Activated naive CD4-positive, alpha-beta T cell treated with anti-CD3 and anti-CD28 coated beads, Interleukin-2, amount 10 ng/mL, durations not matched to agents 7 days and 5 days (primary cell): ENCODE measurements at regions not wholly inside any gene's neighbourhood (a gene's known extent, or its start where the extent isn't known, plus 50 kb on each side); places are given as distances from the start of the nearest gene placed in this dataset.
"Not testable (repeated sequence)": the region's sequence is repeated elsewhere in the genome, so short reads cannot be mapped to it uniquely, and the experiment has no call there.

ENCODE experiments used
- CTCF ChIA-PET: fragments of 350-600 bp; sonication (Branson Sonifier 250); formaldehyde crosslinking; loops from one replicate; lab custom pipeline; 2021; ENCODE audit warnings: antibody characterized with exemption; lab: Charles Lee
- DNase-seq: peaks from one replicate; pipeline ENCODE4 v3.0.0-alpha.2; 2020
- H3K27ac Mint-ChIP-seq: one replicate; pipeline ENCODE4 v1.8.0; 2021; ENCODE audit warnings: mild to moderate bottlenecking, moderate library complexity, mixed read lengths
- H3K27me3 Mint-ChIP-seq: one replicate; pipeline ENCODE4 v1.8.0; 2021; ENCODE audit warnings: mild to moderate bottlenecking, mixed read lengths
- H3K36me3 Mint-ChIP-seq: one replicate; pipeline ENCODE4 v1.8.0; 2021; ENCODE audit warnings: mixed read lengths
- H3K4me1 Mint-ChIP-seq: one replicate; pipeline ENCODE4 v1.8.0; 2021; ENCODE audit warnings: mixed read lengths
- H3K4me3 Mint-ChIP-seq: one replicate; pipeline ENCODE4 v1.8.0; 2021; ENCODE audit warnings: mild to moderate bottlenecking, moderate library complexity, mixed read lengths
- H3K9me3 Mint-ChIP-seq: one replicate; pipeline ENCODE4 v1.8.0; 2021; ENCODE audit warnings: mixed read lengths

GRCh38 chr9:26789959-26790358 lies 102.6 kb downstream of the CAAP1 start:
- no peaks in the 10 kb centered on the region for H3K4me1 Mint-ChIP-seq
- no peak for DNase-seq
- CTCF ChIA-PET = no interaction called here
- no peaks in the 10 kb centered on the region for H3K27me3 Mint-ChIP-seq
- no peak overlapping the region for H3K4me3 Mint-ChIP-seq
- H3K36me3 Mint-ChIP-seq = no peaks in the 10 kb centered on the region
- H3K9me3 Mint-ChIP-seq = no peaks in the 10 kb centered on the region
- H3K27ac Mint-ChIP-seq = no peak overlapping the region

GRCh38 chr9:26786564-26786963 lies 106.0 kb downstream of the CAAP1 start:
- Mint-ChIP-seq H3K9me3 (no peaks in the 10 kb centered on the region), H3K4me1 (no peaks in the 10 kb centered on the region), H3K27ac (no peak overlapping the region), H3K4me3 (no peak overlapping the region), H3K27me3 (no peaks in the 10 kb centered on the region), H3K36me3 (no peaks in the 10 kb centered on the region)
- DNase-seq = no peak
- CTCF ChIA-PET = no interaction called here

- Mint-ChIP-seq H3K4me3 (no peak overlapping the region), H3K27me3 (no peaks in the 10 kb centered on the region), H3K27ac (no peak overlapping the region), H3K4me1 (no peaks in the 10 kb centered on the region), H3K36me3 (no peaks in the 10 kb centered on the region), H3K9me3 (no peaks in the 10 kb centered on the region)
- CTCF ChIA-PET = no interaction called here
- DNase-seq = no peak
These were observed 109.7 kb downstream of the CAAP1 start for GRCh38 chr9:26782899-26783298.

- H3K4me1 Mint-ChIP-seq = no peaks in the 10 kb centered on the region
- no peak for DNase-seq
- H3K4me3 Mint-ChIP-seq = no peak overlapping the region
- no peak overlapping the region for H3K27ac Mint-ChIP-seq
- no peaks in the 10 kb centered on the region for H3K36me3 Mint-ChIP-seq
- H3K27me3 Mint-ChIP-seq = no peaks in the 10 kb centered on the region
- CTCF ChIA-PET = no interaction called here
- H3K9me3 Mint-ChIP-seq = no peaks in the 10 kb centered on the region
These were observed 110.7 kb downstream of the CAAP1 start for GRCh38 chr9:26781906-26782305.

- CTCF ChIA-PET, H3K27ac Mint-ChIP-seq, H3K4me3 Mint-ChIP-seq, H3K4me1 Mint-ChIP-seq, DNase-seq, H3K36me3 Mint-ChIP-seq, H3K27me3 Mint-ChIP-seq, H3K9me3 Mint-ChIP-seq: not testable (repeated sequence)
These were observed 112.3 kb downstream of the CAAP1 start for GRCh38 chr9:26780307-26780706.

GRCh38 chr9:26779062-26779461 lies 113.5 kb downstream of the CAAP1 start:
- Mint-ChIP-seq H3K4me1 (no peaks in the 10 kb centered on the region), H3K9me3 (no peaks in the 10 kb centered on the region), H3K4me3 (no peak overlapping the region), H3K27ac (no peak overlapping the region), H3K27me3 (no peaks in the 10 kb centered on the region), H3K36me3 (no peaks in the 10 kb centered on the region)
- CTCF ChIA-PET = no interaction called here
- DNase-seq = no peak

GRCh38 chr9:26775391-26775790 lies 117.2 kb downstream of the CAAP1 start:
- no peak overlapping the region for H3K27ac Mint-ChIP-seq
- CTCF ChIA-PET = no interaction called here
- H3K4me1 Mint-ChIP-seq = no peaks in the 10 kb centered on the region
- no peaks in the 10 kb centered on the region for H3K36me3 Mint-ChIP-seq
- no peaks in the 10 kb centered on the region for H3K9me3 Mint-ChIP-seq
- no peaks in the 10 kb centered on the region for H3K27me3 Mint-ChIP-seq
- no peak for DNase-seq
- no peak overlapping the region for H3K4me3 Mint-ChIP-seq

GRCh38 chr9:26773056-26773455 lies 119.5 kb downstream of the CAAP1 start:
- CTCF ChIA-PET = no interaction called here
- no peak for DNase-seq
- Mint-ChIP-seq H3K4me1 (no peaks in the 10 kb centered on the region), H3K4me3 (no peak overlapping the region), H3K9me3 (no peaks in the 10 kb centered on the region), H3K27me3 (no peaks in the 10 kb centered on the region), H3K27ac (no peak overlapping the region), H3K36me3 (no peaks in the 10 kb centered on the region)

GRCh38 chr9:26770821-26771220 lies 121.8 kb downstream of the CAAP1 start:
- no peak for DNase-seq
- CTCF ChIA-PET = no interaction called here

GRCh38 chr9:26768145-26768544 lies 124.5 kb downstream of the CAAP1 start:
- no peak overlapping the region for H3K4me3 Mint-ChIP-seq
- H3K27ac Mint-ChIP-seq = no peak overlapping the region
- H3K9me3 Mint-ChIP-seq = no peaks in the 10 kb centered on the region
- no peak for DNase-seq
- no peaks in the 10 kb centered on the region for H3K4me1 Mint-ChIP-seq
- H3K36me3 Mint-ChIP-seq = no peaks in the 10 kb centered on the region
- H3K27me3 Mint-ChIP-seq = no peaks in the 10 kb centered on the region
- CTCF ChIA-PET = no interaction called here

More at GRCh38 chr9:26770821-26771220, 121.8 kb downstream of the CAAP1 start:
- Mint-ChIP-seq H3K36me3 (no peaks in the 10 kb centered on the region), H3K9me3 (no peaks in the 10 kb centered on the region), H3K4me3 (no peak overlapping the region), H3K4me1 (no peaks in the 10 kb centered on the region), H3K27me3 (no peaks in the 10 kb centered on the region), H3K27ac (no peak overlapping the region)

- Mint-ChIP-seq H3K4me1 (no peaks in the 10 kb centered on the region), H3K27ac (no peak overlapping the region), H3K4me3 (no peak overlapping the region), H3K36me3 (no peaks in the 10 kb centered on the region), H3K9me3 (no peaks in the 10 kb centered on the region), H3K27me3 (no peaks in the 10 kb centered on the region)
- DNase-seq = no peak
- CTCF ChIA-PET = no interaction called here
These were observed 131.9 kb downstream of the CAAP1 start for GRCh38 chr9:26760675-26761074.

- no peak overlapping the region for H3K4me3 Mint-ChIP-seq
- H3K4me1 Mint-ChIP-seq = no peaks in the 10 kb centered on the region
- no peak overlapping the region for H3K27ac Mint-ChIP-seq
- no peaks in the 10 kb centered on the region for H3K9me3 Mint-ChIP-seq
- CTCF ChIA-PET = no interaction called here
- no peak for DNase-seq
- no peaks in the 10 kb centered on the region for H3K36me3 Mint-ChIP-seq
- no peaks in the 10 kb centered on the region for H3K27me3 Mint-ChIP-seq
These were observed 133.9 kb downstream of the CAAP1 start for GRCh38 chr9:26758655-26759054.

- DNase-seq = no peak
- Mint-ChIP-seq H3K4me3 (no peak overlapping the region), H3K9me3 (no peaks in the 10 kb centered on the region), H3K36me3 (no peaks in the 10 kb centered on the region), H3K27me3 (no peaks in the 10 kb centered on the region), H3K27ac (no peak overlapping the region), H3K4me1 (no peaks in the 10 kb centered on the region)
- CTCF ChIA-PET = no interaction called here
These were observed 135.7 kb downstream of the CAAP1 start for GRCh38 chr9:26756881-26757280.

- no peaks in the 10 kb centered on the region for H3K4me1 Mint-ChIP-seq
- CTCF ChIA-PET = no interaction called here
- no peak for DNase-seq
These were observed 137.1 kb downstream of the CAAP1 start for GRCh38 chr9:26755476-26755875.

GRCh38 chr9:26754509-26755164 lies 138.0 kb downstream of the CAAP1 start:
- DNase-seq = no peak
- H3K27me3 Mint-ChIP-seq = no peaks in the 10 kb centered on the region
- CTCF ChIA-PET = no interaction called here
- H3K9me3 Mint-ChIP-seq = no peaks in the 10 kb centered on the region
- H3K4me1 Mint-ChIP-seq = no peaks in the 10 kb centered on the region
- no peak overlapping the region for H3K4me3 Mint-ChIP-seq
- H3K27ac Mint-ChIP-seq = no peak overlapping the region
- H3K36me3 Mint-ChIP-seq = no peaks in the 10 kb centered on the region

More at GRCh38 chr9:26755476-26755875, 137.1 kb downstream of the CAAP1 start:
- Mint-ChIP-seq H3K36me3 (no peaks in the 10 kb centered on the region), H3K4me3 (no peak overlapping the region), H3K27ac (no peak overlapping the region), H3K27me3 (no peaks in the 10 kb centered on the region), H3K9me3 (no peaks in the 10 kb centered on the region)

- CTCF ChIA-PET = no interaction called here
- no peaks in the 10 kb centered on the region for H3K27me3 Mint-ChIP-seq
- DNase-seq = no peak
- no peak overlapping the region for H3K4me3 Mint-ChIP-seq
- no peaks in the 10 kb centered on the region for H3K4me1 Mint-ChIP-seq
- H3K9me3 Mint-ChIP-seq = no peaks in the 10 kb centered on the region
- H3K36me3 Mint-ChIP-seq = no peaks in the 10 kb centered on the region
- H3K27ac Mint-ChIP-seq = no peak overlapping the region
These were observed 138.6 kb downstream of the CAAP1 start for GRCh38 chr9:26753971-26754370.
